ENCODE measurements at regions not wholly inside any gene's neighbourhood (a gene's known extent, or its start where the extent isn't known, plus 50 kb on each side); places are given as distances from the start of the nearest gene placed in this dataset.

- no peak for DNase-seq
Measured at GRCh38 chr18:44175891-44176290, 504.8 kb upstream of the SETBP1 start.

GRCh38 chr18:44178476-44178875, 502.2 kb upstream of the SETBP1 start:
- DNase-seq, result no peak

DNA sequence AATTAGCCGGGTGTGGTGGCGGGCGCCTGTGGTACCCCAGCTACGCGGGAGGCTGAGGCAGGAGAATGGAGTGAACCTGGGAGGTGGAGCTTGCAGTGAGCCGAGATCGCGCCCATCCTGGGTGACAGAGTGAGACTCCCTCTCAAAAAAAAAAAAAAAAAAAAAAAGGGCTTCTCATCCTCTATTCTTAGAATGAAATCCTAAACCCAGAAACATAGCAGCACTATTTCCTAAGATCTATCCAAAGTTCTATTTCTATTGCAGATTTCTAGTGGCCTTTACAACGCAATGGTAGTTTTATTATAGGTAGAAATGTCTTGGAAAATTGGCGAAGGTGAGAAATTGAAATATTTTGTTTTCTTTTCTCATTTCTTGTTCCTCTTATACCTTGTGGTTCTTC, 501.0 kb upstream of the SETBP1 start:
- no peak for DNase-seq

DNA sequence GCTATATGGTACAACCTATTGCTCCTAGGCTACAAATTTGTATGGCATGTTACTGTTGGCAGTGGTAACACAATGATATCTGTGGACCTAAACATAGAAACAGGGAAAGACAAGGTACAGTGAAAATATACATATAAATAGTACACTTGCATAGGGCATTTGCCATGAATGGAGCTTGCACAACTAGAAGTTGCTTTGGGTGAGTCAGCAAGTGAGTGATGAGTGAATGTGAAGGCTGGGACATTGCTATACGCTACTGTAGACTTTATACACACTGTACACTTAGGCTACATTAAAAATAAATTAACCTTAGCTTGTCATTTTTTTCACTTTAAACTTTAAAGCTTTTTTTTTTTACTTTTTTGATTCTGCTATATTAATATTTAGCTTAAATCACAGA, 500.0 kb upstream of the SETBP1 start:
- DNase-seq, result no peak

DNA sequence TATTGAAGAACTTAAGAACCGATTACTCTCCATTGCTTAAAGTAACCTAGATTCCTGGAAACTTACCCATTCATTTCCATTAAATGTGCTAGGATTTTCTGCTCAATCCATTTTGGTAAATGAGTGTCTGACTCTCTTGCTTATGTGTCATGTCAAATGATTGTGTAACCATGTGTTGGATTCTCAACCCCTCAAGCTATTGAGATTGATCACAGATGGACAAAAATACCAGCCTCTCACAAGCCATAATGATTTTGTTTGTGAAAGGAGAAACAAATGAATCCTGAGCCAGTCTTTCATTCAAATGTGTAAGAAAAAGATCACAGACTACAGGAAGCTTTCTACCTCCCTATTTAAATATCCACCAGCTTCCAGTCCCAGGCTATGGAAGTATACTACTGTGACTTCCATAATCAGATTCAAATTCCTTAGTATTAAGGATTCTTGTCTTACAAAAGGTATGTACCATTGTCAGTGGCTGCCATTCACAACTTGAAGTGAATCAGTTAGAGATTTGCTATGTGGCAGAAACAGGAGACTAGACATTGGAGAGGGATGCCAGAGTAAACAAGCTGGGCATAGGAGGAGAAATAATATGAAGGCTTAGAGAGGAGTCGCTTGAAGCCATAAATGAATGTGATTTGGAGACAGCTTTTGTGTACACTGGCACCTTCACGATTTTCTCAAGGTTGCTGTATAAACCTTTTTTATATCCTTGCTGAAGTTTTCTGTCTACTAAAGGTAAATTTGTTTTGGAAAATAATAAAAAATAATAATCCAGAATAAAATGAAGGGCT, 498.5 kb upstream of the SETBP1 start:
- no peak for DNase-seq

DNA sequence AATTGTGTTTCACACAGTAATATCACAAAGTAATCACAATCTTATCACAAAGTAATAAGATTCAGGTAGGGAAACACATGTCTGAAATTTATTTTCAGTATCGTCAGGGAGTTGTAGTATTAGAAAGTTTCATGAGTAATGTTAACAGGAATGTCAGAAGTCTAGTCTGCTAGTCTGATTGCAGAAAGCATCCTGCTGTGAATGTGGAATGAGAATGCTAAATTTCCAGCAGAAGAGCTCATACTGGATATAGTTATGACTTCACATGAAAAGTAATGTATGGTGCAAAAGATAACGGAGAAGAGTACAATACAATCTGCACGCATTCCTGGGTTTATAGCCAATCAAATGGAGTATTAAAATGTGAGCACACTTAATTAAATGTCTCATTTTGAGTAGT, 494.7 kb upstream of the SETBP1 start:
- no peak for DNase-seq

DNA sequence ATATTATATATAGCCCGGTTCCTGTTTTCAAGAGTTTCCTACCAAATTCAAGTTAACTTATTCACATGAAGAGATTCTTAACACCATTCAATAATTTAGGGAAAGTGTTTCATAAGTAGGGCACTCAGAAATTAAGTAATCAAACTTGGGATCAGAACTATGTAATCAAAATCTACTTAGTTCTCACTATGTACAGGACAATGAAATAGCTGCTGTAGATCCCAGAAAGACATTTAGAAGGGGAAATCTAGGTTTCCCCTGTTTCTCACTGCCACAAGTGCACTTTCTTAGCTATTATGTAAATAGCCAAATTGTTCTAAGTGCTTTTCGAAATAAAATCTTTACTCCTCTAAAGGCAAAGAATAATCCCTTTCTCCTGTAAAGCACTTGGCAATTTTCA, 493.6 kb upstream of the SETBP1 start:
- no peak for DNase-seq

GRCh38 chr18:44195394-44196140, 485.1 kb upstream of the SETBP1 start:
- no peak for DNase-seq

- DNase-seq, result no peak
Measured at GRCh38 chr18:44197832-44198611, 482.7 kb upstream of the SETBP1 start.

DNA sequence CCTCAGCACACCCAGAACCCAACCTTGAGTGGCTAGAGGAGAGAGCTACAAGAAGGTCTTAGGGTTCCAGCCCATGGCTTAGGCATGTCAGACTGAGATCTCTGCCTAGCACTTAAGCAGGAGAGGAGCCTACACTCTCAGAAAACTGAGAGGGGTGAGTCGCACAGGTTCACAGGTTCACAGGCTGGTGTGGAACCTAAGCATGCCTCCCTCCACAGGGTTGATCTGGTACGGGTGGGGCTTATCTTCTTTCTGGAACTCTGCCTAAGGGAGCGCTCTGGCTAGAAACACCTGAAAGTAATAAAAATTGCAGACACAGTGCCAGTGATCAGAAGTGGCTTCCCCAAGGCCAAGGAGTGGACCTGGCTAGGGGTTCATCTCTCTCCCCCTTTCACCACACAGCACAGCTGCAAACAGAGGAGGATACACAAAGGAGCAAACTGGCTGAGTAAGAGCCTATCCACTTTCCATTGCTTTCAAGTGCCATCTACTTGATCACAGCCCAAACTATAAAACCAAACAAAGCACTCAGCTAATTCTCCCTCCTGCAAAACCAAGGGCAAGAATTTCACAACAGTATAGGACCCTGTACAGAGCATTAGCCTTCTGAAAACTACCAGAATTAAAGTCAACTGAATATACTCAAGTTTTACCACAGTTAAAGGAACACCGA, 481.9 kb upstream of the SETBP1 start:
- DNase-seq, result no peak

DNA sequence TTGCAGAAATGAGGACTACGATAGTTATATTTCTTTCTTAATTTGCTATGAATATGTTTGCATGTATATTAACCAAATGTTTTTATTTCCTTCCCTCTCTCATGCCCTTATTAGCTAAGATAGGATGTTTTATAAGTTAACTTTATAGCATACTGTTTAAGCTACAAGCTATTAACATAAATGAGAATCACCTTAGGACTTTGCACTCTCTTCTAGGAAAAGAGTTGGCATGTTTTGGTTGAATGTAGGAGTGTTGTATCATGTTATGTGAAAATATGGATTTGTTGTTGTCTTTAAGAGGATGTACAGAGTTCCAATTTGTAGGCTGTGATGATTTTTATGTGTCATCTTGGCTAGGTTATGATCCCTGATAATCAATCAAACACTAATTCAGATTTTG, 467.4 kb upstream of the SETBP1 start:
- DNase-seq, result no peak

DNA sequence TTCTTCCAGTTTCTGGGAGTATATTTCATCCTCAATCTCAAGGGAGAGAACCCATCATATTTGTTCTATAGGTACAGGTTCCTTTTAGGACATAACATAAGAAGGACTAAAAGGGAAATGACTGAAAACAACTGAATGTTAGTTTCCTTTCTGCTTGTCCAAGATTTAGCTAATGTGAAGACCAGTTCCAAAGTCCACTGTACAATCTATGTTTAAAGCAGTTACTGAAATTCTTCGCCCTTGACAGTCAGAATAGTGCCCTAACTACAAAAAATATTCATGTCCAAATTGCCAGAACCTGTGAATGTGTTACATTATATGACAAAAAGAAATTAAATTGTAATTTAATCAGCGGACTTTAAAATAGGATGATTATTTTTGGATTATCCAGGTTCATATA, 466.3 kb upstream of the SETBP1 start:
- DNase-seq, result no peak

DNA sequence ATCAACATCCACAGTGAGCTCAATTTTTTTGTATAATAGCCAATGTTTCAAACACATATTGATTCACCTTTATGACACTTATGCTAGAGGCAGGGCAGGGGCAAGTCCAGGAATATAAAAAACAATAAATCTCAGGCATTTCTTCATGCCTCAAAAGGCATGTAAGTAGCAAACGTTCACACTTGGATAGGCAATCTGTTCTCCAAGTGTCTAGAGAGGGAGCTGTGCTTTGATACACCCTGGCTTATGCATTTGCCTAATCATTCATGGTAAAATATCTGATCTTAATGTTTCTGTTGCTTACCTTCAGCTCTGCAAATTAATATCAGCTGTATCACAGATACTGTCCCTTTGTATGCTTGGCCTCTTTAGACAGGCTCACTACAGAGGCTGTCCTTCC, 464.5 kb upstream of the SETBP1 start:
- no peak for DNase-seq

DNA sequence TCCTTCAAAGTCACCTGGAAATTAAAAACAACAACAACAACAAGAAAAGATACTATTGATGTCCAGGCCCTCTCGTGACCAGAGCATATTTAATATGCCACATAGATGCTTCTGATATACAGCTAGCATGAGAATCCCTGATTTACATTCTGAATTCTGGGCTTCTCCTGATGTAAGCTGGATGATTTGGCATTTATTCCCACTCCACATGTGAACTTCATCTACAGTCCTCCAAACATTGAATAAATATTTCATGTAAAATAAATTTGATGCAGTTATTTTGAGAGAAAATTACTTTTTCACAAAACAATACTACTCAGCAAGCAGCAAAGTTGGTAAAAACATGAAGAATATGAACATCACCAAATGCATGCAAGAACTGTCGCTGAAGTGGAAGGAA, 453.2 kb upstream of the SETBP1 start:
- no peak for DNase-seq

DNA sequence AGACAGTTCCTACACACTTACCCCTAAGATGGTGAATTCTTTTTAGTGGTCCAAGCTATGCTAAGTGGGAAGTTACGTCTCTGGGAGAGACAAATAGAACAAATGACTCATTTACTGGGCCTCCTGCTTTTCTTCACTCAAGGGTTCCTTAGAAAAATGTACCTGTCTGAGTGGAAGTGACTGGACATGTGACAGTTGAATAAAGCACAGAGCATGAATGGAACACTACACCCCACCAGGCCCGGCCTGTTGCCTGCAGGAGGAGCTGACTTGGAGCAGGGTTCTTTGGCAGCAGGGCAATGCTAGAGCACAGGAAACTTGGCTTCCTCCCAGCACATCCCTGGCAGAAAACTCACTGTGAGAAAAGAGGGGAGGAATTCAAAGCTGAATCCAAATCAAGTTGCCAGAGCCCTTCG, 451.0 kb upstream of the SETBP1 start:
- no peak for DNase-seq

GRCh38 chr18:44231936-44232335, 448.8 kb upstream of the SETBP1 start:
- no peak for DNase-seq

GRCh38 chr18:44232500-44232899, 448.2 kb upstream of the SETBP1 start:
- no peak for DNase-seq

DNA sequence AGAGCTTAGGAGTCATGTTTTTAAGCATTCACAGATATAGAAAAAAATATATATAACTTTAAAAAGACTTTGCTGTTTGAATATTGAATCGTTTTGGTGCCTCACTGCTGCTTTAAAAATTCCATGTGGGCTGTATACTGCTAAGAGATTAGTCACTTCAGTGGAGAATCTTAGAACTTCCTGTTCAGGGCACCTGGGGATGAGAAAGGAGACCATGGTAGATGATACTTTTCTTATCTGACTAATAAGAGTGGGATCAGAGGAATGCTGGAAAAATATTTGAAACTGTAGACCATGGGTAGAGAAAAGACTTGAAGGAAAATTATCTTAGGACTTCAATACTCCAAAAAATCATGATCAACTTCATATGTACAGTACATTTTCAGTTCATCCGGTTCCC, 442.2 kb upstream of the SETBP1 start:
- DNase-seq, result no peak

DNA sequence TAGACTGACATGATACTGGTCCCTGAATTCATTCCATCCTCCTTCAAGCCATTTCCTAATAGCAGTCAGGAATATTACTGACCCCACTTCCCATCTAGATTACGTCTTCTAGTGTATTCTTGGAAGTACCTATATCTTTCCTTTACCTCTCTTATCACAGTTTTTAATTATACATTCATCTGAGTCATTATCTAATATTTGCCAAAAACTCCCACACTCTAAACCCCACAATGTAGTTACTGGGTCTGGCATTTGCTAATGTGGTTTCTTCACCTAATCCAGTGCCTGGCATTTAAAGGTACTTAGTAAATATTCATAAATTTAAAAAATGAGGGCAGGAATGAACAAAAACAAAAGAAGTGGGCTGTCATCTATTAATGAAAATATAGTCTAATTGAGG, 441.8 kb upstream of the SETBP1 start:
- DNase-seq, result no peak

DNA sequence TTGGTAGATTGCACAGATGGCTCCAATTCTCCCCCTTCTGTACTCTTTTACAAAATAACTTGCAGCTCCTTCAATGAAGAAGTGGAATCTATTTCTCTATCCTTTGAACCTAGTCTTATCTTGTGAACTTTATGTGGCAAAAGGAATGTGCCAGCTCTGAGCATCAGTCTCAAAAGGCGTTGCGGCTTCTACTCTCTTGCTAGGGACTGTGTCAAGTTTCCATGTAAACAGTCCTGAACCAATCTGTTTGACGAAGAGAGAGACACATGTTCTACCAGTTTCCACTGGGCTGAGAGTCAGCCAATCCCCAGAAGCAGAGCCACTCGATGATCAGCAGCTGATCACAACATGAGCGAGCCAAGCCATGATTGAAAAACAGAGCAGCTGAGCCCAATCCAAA, 439.7 kb upstream of the SETBP1 start:
- no peak for DNase-seq

DNA sequence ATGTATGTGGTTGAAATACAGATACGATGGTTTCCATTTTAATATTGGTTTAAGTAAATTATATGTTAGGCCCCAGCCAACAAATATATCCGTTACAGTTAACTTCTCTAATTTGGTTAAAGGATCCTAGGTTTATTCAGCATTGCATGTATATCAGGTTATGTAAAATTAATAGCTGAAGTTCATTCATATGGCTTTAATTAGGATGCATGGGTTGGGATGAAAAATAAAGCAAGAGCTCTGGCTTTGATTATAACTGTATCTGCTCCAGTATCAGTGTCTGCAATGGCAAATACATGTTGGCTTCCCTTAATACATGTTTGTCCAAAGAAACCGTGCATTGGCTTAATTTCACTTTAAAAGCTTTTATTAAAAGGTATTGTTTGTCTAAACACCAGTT, 435.7 kb upstream of the SETBP1 start:
- no peak for DNase-seq

DNA sequence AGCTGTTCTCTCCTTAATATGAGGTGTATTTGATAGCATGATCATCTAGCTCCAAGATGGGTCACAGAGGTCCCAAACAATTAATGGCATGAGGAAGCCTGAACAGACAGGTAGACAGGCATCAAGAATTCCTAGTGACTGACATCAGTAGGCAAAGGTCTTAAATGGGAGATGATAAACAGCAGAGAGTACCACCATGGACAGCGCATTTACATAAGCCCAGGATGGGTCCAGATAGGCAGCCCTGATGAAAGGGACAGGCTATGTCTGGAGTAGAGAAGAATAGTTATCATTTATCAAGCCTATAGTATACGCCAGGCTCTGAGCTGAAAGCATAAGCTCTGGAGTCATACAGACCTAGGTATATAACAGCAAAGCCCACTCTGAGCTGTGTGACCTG, 434.7 kb upstream of the SETBP1 start:
- no peak for DNase-seq

DNA sequence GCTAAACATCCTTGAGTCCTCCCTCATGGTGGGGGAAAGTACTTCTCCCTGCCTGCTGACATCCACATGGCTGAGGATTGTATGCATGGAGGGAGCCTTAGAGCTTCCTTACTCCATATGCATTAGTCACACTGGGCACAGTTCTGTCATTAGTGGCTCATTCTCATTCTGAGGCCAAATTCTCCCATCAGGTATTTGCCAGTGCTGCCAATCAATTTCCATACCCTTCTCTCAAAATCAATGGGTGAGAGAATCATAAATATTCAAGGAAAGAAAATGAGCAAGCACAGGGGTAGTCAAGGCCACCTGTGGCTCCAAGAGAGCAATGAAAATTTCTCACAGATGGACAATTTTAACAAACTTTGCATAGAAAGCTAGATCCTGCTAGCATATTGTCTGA, 422.6 kb upstream of the SETBP1 start:
- no peak for DNase-seq
